ENCODE measurements at regions not wholly inside any gene's neighbourhood (a gene's known extent, or its start where the extent isn't known, plus 50 kb on each side); places are given as distances from the start of the nearest gene placed in this dataset.
A peak's percentile ranks its signal among the peaks of the same experiment; 100 is the strongest.
"Not testable (repeated sequence)": the region's sequence is repeated elsewhere in the genome, so short reads cannot be mapped to it uniquely, and the experiment has no call there.

GRCh38 chr2:61647044-61647443 lies 108.9 kb upstream of the XPO1 start:
- no peak overlapping the region for H3K27ac ChIP-seq (ENCODE audit: low read depth, low read length)
- H3K4me3 ChIP-seq (ENCODE audit: low read depth, low read length) = no peak overlapping the region
- peaks cover 4% of the 10 kb centered on the region for H3K9me3 ChIP-seq (ENCODE audit: control insufficient read depth, insufficient read depth, low read length)
- H3K9ac ChIP-seq (ENCODE audit: low read depth, low read length) = no peak overlapping the region
- H3K4me1 ChIP-seq (ENCODE audit: control insufficient read depth, insufficient read depth, low read length) = no peaks in the 10 kb centered on the region
- H3K27me3 ChIP-seq (ENCODE audit: control insufficient read depth, insufficient read depth, low read length) = no peaks in the 10 kb centered on the region
- H3K36me3 ChIP-seq (ENCODE audit: control insufficient read depth, insufficient read depth, low read length) = no peaks in the 10 kb centered on the region

- H3K9ac ChIP-seq (ENCODE audit: low read depth, low read length) = no peak overlapping the region
- no peak overlapping the region for H3K27ac ChIP-seq (ENCODE audit: low read depth, low read length)
- no peaks in the 10 kb centered on the region for H3K36me3 ChIP-seq (ENCODE audit: control insufficient read depth, insufficient read depth, low read length)
- peaks cover 4% of the 10 kb centered on the region for H3K9me3 ChIP-seq (ENCODE audit: control insufficient read depth, insufficient read depth, low read length)
- no peak overlapping the region for H3K4me3 ChIP-seq (ENCODE audit: low read depth, low read length)
- no peaks in the 10 kb centered on the region for H3K27me3 ChIP-seq (ENCODE audit: control insufficient read depth, insufficient read depth, low read length)
- no peaks in the 10 kb centered on the region for H3K4me1 ChIP-seq (ENCODE audit: control insufficient read depth, insufficient read depth, low read length)
Measured at GRCh38 chr2:61645911-61646310, 107.8 kb upstream of the XPO1 start.

- H3K27ac ChIP-seq (ENCODE audit: low read depth, low read length) = not testable (repeated sequence)
Measured at GRCh38 chr2:61643153-61643552, 105.0 kb upstream of the XPO1 start.

GRCh38 chr2:61640406-61640805 lies 102.2 kb upstream of the XPO1 start:
- H3K27ac ChIP-seq (ENCODE audit: low read depth, low read length) = no peak overlapping the region
- H3K4me3 ChIP-seq (ENCODE audit: low read depth, low read length) = no peak overlapping the region
- H3K27me3 ChIP-seq (ENCODE audit: control insufficient read depth, insufficient read depth, low read length) = no peaks in the 10 kb centered on the region
- H3K9ac ChIP-seq (ENCODE audit: low read depth, low read length) = no peak overlapping the region
- H3K4me1 ChIP-seq (ENCODE audit: control insufficient read depth, insufficient read depth, low read length) = peaks cover 22% of the 10 kb centered on the region
- no peaks in the 10 kb centered on the region for H3K9me3 ChIP-seq (ENCODE audit: control insufficient read depth, insufficient read depth, low read length)
- H3K36me3 ChIP-seq (ENCODE audit: control insufficient read depth, insufficient read depth, low read length) = no peaks in the 10 kb centered on the region

More at GRCh38 chr2:61643153-61643552, 105.0 kb upstream of the XPO1 start:
- peaks cover 14% of the 10 kb centered on the region for H3K4me1 ChIP-seq (ENCODE audit: control insufficient read depth, insufficient read depth, low read length)
- not testable (repeated sequence) for H3K9me3 ChIP-seq (ENCODE audit: control insufficient read depth, insufficient read depth, low read length); H3K36me3 ChIP-seq (ENCODE audit: control insufficient read depth, insufficient read depth, low read length); H3K9ac ChIP-seq (ENCODE audit: low read depth, low read length); H3K27me3 ChIP-seq (ENCODE audit: control insufficient read depth, insufficient read depth, low read length); H3K4me3 ChIP-seq (ENCODE audit: low read depth, low read length)

- H3K27ac ChIP-seq (ENCODE audit: low read depth, low read length) = no peak overlapping the region
- H3K4me3 ChIP-seq (ENCODE audit: low read depth, low read length) = no peak overlapping the region
- peaks cover 28% of the 10 kb centered on the region for H3K4me1 ChIP-seq (ENCODE audit: control insufficient read depth, insufficient read depth, low read length)
Measured at GRCh38 chr2:61639721-61640120, 101.6 kb upstream of the XPO1 start.

GRCh38 chr2:61636686-61637085 lies 98.5 kb upstream of the XPO1 start:
- H3K27ac ChIP-seq (ENCODE audit: low read depth, low read length) = no peak overlapping the region
- no peaks in the 10 kb centered on the region for H3K9me3 ChIP-seq (ENCODE audit: control insufficient read depth, insufficient read depth, low read length)
- H3K36me3 ChIP-seq (ENCODE audit: control insufficient read depth, insufficient read depth, low read length) = no peaks in the 10 kb centered on the region
- H3K27me3 ChIP-seq (ENCODE audit: control insufficient read depth, insufficient read depth, low read length) = no peaks in the 10 kb centered on the region
- peaks cover 32% of the 10 kb centered on the region for H3K4me1 ChIP-seq (ENCODE audit: control insufficient read depth, insufficient read depth, low read length)
- H3K9ac ChIP-seq (ENCODE audit: low read depth, low read length) = no peak overlapping the region
- no peak overlapping the region for H3K4me3 ChIP-seq (ENCODE audit: low read depth, low read length)

More at GRCh38 chr2:61639721-61640120, 101.6 kb upstream of the XPO1 start:
- Histone ChIP-seq H3K36me3 (ENCODE audit: control insufficient read depth, insufficient read depth, low read length) (no peaks in the 10 kb centered on the region), H3K27me3 (ENCODE audit: control insufficient read depth, insufficient read depth, low read length) (no peaks in the 10 kb centered on the region), H3K9me3 (ENCODE audit: control insufficient read depth, insufficient read depth, low read length) (no peaks in the 10 kb centered on the region), H3K9ac (ENCODE audit: low read depth, low read length) (no peak overlapping the region)

GRCh38 chr2:61634512-61634911 lies 96.4 kb upstream of the XPO1 start:
- H3K4me3 ChIP-seq (ENCODE audit: low read depth, low read length) = no peak overlapping the region
- no peaks in the 10 kb centered on the region for H3K27me3 ChIP-seq (ENCODE audit: control insufficient read depth, insufficient read depth, low read length)
- peak overlapping the region; percentile 51 for H3K27ac ChIP-seq (ENCODE audit: low read depth, low read length)
- H3K36me3 ChIP-seq (ENCODE audit: control insufficient read depth, insufficient read depth, low read length) = no peaks in the 10 kb centered on the region
- no peak overlapping the region for H3K9ac ChIP-seq (ENCODE audit: low read depth, low read length)
- peaks cover 21% of the 10 kb centered on the region for H3K4me1 ChIP-seq (ENCODE audit: control insufficient read depth, insufficient read depth, low read length)
- no peaks in the 10 kb centered on the region for H3K9me3 ChIP-seq (ENCODE audit: control insufficient read depth, insufficient read depth, low read length)

GRCh38 chr2:61633250-61633649 lies 95.1 kb upstream of the XPO1 start:
- peaks cover 19% of the 10 kb centered on the region for H3K4me1 ChIP-seq (ENCODE audit: control insufficient read depth, insufficient read depth, low read length)
- no peaks in the 10 kb centered on the region for H3K36me3 ChIP-seq (ENCODE audit: control insufficient read depth, insufficient read depth, low read length)
- no peaks in the 10 kb centered on the region for H3K27me3 ChIP-seq (ENCODE audit: control insufficient read depth, insufficient read depth, low read length)
- H3K4me3 ChIP-seq (ENCODE audit: low read depth, low read length) = no peak overlapping the region
- no peaks in the 10 kb centered on the region for H3K9me3 ChIP-seq (ENCODE audit: control insufficient read depth, insufficient read depth, low read length)
- no peak overlapping the region for H3K9ac ChIP-seq (ENCODE audit: low read depth, low read length)
- no peak overlapping the region for H3K27ac ChIP-seq (ENCODE audit: low read depth, low read length)

- Histone ChIP-seq H3K36me3 (ENCODE audit: control insufficient read depth, insufficient read depth, low read length) (no peaks in the 10 kb centered on the region), H3K27ac (ENCODE audit: low read depth, low read length) (no peak overlapping the region), H3K9me3 (ENCODE audit: control insufficient read depth, insufficient read depth, low read length) (no peaks in the 10 kb centered on the region), H3K27me3 (ENCODE audit: control insufficient read depth, insufficient read depth, low read length) (no peaks in the 10 kb centered on the region), H3K9ac (ENCODE audit: low read depth, low read length) (no peak overlapping the region), H3K4me3 (ENCODE audit: low read depth, low read length) (no peak overlapping the region), H3K4me1 (ENCODE audit: control insufficient read depth, insufficient read depth, low read length) (peaks cover 19% of the 10 kb centered on the region)
Measured at GRCh38 chr2:61632276-61633169, 94.4 kb upstream of the XPO1 start.

- Histone ChIP-seq H3K36me3 (ENCODE audit: control insufficient read depth, insufficient read depth, low read length) (no peaks in the 10 kb centered on the region), H3K9ac (ENCODE audit: low read depth, low read length) (no peak overlapping the region), H3K4me3 (ENCODE audit: low read depth, low read length) (no peak overlapping the region), H3K4me1 (ENCODE audit: control insufficient read depth, insufficient read depth, low read length) (peaks cover 19% of the 10 kb centered on the region), H3K27ac (ENCODE audit: low read depth, low read length) (no peak overlapping the region), H3K27me3 (ENCODE audit: control insufficient read depth, insufficient read depth, low read length) (no peaks in the 10 kb centered on the region), H3K9me3 (ENCODE audit: control insufficient read depth, insufficient read depth, low read length) (no peaks in the 10 kb centered on the region)
Measured at GRCh38 chr2:61631321-61631720, 93.2 kb upstream of the XPO1 start.

- H3K4me1 ChIP-seq (ENCODE audit: control insufficient read depth, insufficient read depth, low read length) = no peaks in the 10 kb centered on the region
- no peak overlapping the region for H3K27ac ChIP-seq (ENCODE audit: low read depth, low read length)
- H3K9ac ChIP-seq (ENCODE audit: low read depth, low read length) = no peak overlapping the region
- H3K4me3 ChIP-seq (ENCODE audit: low read depth, low read length) = no peak overlapping the region
- H3K36me3 ChIP-seq (ENCODE audit: control insufficient read depth, insufficient read depth, low read length) = no peaks in the 10 kb centered on the region
- H3K27me3 ChIP-seq (ENCODE audit: control insufficient read depth, insufficient read depth, low read length) = no peaks in the 10 kb centered on the region
- H3K9me3 ChIP-seq (ENCODE audit: control insufficient read depth, insufficient read depth, low read length) = no peaks in the 10 kb centered on the region
Measured at GRCh38 chr2:61626827-61627226, 88.7 kb upstream of the XPO1 start.

Measured in HUES48 (cell line).